ENCODE measurements at regions not wholly inside any gene's neighbourhood (a gene's known extent, or its start where the extent isn't known, plus 50 kb on each side); places are given as distances from the start of the nearest gene placed in this dataset.
"Not testable (repeated sequence)": the region's sequence is repeated elsewhere in the genome, so short reads cannot be mapped to it uniquely, and the experiment has no call there.

DNA sequence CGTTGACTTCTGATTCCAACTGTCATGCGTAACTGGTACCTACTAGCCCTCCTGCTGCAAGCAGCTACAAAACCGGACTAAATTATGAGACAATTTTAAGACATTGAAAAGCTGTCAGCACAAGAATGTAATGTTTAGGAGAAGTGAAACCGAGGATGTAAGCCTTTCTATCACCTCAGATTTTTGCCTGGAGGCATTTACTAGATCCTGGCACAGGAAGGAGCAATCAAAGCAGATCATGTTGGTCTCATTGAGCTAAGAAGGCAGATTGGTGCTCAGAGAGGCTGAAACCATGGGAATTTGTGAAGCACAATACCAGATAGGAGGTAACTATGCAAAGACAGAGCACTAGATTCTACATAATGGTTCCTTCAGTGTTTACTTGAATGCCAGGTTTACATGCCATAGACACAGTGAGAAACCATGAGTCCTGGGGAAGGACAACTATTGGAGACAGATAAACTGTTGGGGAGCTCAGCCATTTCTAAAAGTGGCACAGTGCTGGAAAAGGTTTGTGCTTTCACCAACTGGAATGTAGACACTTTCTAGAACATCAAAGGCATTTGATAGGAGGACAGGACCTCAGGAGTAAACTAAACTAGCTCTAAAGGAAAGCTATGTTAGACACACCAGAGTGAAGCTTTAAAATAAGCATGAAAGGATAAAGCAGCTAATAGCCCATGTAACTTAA is 179.4 kb downstream of the LYPLAL1 start:
- DNase-seq (ENCODE audit: low spot score) = no peak

DNA sequence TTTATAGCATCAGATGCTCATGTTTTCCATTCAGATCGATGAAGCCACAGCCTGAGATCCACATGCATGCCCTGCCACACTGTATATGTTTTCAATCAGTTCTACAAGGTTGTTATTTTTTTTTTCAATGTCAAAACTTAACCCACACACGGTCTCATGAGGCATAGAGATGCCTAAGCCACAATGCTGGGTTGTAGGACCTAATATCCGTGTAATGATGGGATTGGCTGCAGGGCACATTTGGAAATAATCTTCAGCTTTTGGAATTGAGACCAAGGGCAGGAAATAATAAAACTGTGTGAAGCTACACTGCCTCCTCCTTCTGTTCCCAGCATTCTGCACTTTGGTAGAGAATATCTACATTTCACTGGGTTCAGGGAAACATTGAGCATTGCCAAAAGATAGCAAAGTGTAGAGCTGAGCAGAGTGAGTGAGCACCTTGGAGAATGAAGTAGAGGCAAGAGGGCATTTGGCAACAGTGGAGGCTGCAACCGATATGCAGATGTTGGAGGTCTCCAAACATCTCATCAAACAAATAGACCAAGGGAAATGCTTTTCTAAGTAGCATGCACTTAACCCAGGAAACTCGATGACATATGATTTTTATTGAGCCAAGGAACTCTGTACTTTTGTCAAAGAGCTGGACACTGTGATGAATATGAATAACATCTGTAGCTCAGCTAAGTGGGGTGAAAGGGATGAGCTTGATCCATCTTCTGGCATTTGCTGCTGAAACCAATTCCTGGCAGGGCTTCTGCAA is 176.7 kb downstream of the LYPLAL1 start:
- no peak for DNase-seq (ENCODE audit: low spot score)

DNA sequence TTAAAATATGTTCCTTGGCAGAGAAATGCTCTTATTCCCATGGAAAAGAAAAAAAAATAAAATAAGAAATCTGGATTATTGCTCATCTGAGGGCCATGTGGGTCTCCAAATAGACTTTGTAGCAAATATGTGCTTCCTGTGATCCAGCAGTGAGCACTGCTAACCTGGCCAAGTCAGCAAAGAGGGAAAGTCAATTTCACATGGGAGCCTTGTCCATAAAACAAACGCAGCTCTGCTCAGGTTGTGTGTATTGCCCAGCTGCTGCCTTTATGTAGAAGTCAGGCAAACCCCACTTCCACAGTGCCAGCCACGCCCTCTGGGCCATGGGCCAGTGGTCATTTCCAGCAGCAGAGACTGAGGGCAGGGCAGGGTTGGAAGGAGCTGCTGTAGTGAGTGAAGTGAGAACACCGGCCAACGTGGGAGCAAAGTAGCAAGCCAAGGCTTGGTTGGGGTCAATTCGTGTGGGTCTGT is 174.3 kb downstream of the LYPLAL1 start:
- no peak for DNase-seq (ENCODE audit: low spot score)

- no peak for DNase-seq (ENCODE audit: low spot score)
Observed at GRCh38 chr1:219347376-219347775, 173.7 kb downstream of the LYPLAL1 start.

DNA sequence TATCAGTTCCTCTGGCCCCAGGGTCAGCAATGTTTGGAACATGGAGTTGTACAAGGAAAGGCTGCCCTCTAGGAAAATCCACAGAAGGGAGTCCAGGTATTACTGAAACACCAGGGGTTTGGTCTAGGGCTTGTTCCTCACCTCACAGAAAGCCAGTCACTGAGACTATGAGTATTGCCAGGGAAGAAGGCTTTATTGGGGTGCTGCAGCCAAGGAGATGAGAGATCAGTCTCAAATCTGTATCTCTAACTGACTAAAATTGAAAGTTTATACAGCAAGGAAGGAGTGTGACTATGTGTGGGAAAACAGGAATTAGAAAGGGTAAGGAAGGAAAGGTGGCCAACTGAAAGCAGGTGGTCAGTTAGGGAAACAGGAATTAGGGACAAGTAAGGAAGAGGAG is 172.3 kb downstream of the LYPLAL1 start:
- no peak for DNase-seq (ENCODE audit: low spot score)

GRCh38 chr1:219342836-219343235 is 169.2 kb downstream of the LYPLAL1 start:
- DNase-seq (ENCODE audit: low spot score) = no peak

- no peak for DNase-seq (ENCODE audit: low spot score)
Observed at GRCh38 chr1:219340796-219341195, 167.1 kb downstream of the LYPLAL1 start.

GRCh38 chr1:219339466-219339865 is 165.8 kb downstream of the LYPLAL1 start:
- no peak for DNase-seq (ENCODE audit: low spot score)

- no peak for DNase-seq (ENCODE audit: low spot score)
Observed at GRCh38 chr1:219337588-219337987, 163.9 kb downstream of the LYPLAL1 start.

- DNase-seq (ENCODE audit: low spot score) = no peak
Observed at GRCh38 chr1:219333626-219334025, 159.9 kb downstream of the LYPLAL1 start.

DNA sequence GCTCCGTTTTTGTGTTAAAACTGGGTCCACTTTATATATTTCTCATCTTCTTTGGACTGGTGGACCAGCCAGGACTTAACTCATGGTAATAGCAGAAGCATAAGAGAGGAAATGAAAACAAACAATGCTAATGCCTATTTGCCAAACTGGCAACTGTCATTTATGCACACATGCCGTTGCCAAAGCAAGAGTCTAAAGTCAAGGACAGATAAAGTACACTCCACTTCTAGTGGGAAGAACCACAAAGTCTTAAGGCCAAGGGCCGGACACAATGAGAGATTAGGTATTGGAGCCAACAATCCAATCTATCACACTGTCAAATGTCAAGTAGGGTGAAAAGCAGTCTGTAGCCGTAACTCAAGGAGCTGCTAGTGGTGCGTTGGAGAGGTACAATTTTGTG is 157.7 kb downstream of the LYPLAL1 start:
- no peak for DNase-seq (ENCODE audit: low spot score)

DNA sequence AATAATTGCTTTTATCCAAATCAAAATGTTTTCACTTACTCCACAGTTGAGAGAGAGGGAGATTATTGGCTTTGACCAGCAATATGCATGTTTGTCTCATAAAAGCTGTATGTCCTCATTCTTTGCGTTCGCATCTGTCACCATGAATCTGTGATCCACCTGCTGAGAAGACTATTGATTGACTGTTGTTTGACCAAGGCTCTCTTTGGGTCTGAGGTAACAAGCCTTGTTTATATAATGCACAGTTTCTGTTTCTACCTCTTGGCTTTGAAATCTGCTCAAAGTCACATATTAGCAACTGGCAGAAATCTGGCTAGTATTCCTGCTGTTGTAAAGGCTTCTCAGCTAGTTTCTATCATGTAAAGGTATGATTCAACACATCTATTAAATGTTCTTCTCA is 157.0 kb downstream of the LYPLAL1 start:
- DNase-seq (ENCODE audit: low spot score) = no peak

DNA sequence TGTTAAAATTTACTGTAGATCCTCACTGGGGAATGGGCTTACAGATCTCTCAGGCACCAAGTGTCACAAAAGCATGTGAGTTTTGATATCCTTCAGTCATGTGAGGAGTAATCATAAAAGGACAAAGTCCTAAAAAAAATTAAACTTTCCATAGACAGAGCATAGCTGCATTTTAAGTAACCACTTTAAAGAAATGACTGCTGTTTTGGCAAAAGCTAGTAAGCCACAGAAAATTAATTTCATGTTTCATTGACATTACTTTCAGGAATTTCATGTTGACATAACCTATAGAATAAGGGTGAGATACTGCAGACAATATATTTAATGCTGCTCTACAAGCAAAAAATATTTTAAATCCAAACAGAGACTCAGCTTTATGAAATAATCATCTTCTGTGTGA is 156.3 kb downstream of the LYPLAL1 start:
- DNase-seq (ENCODE audit: low spot score) = no peak

DNA sequence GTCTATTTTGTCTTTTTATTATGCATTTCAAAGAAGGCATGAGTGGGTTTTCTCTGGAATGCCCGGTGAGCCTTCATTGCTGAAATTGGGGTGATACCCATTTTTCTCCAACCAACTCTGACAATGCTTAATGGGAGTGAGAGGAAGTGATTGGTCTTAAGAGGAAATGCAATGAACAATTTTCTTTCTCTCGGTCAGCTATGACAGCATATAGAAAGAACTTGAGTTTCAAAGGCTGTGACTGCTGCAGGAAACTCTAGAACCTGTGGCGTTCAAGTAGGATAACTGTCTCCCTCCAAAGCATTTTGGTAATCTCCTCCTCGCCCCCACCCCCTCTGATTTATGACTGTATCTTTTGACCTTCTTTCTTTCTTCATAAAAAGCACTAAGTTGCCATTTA is 155.9 kb downstream of the LYPLAL1 start:
- no peak for DNase-seq (ENCODE audit: low spot score)

- no peak for DNase-seq (ENCODE audit: low spot score)
Observed at GRCh38 chr1:219326843-219327242, 153.2 kb downstream of the LYPLAL1 start.

- DNase-seq (ENCODE audit: low spot score) = no peak
Observed at GRCh38 chr1:219325368-219325742, 151.7 kb downstream of the LYPLAL1 start.

DNA sequence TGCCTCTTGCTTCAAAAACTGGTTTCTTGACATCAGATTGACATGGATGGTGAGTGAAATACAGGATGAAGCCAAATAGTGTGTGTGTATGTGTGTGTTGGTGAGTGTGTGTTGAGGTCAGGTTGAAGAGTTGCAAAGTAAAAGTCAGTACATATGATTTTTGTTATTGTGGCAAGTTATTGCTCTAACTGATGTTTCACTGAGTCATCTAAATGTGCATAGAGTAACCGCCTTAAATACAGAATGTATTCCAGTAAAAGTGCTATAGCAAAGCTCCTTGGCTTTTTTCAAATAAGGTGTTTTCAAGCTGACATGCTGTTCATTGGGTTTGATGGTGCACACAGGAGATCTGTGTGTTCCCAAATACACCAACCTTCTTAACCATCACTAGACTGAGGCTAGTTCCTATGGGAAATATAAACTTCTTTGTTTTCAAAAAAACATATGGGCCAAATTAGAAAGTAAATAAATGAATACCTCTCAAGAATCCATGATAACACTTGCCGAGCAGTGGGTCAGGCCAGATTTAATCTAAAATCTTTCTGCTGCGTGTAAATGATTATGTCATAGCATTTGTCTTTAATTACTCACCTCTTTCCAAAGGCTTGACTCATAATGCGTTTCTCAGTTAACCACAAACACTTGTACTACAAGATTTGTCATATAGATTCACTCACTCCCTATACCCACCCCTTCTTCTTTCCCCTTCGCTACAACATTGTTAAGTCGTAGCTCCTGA is 151.1 kb downstream of the LYPLAL1 start:
- DNase-seq (ENCODE audit: low spot score) = peak; percentile 22

DNA sequence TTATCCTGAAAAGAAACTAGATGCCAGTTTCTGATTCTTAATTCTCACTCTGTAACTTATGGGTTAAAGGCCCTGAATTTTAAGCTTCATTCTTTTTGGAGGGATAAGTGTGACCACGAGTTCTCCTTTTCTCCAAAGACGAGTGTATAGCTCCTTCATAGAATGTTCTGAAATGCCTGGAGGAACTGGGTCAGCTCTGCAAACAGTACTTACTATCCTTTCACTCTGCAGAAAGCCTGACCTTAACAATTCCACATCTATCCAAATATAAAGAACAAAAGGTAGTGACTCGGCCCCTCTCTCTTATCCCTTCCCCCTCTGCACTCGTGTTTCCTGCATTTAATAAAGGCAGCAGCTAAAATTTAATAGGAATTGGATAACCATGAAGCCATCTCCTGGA is 150.5 kb downstream of the LYPLAL1 start:
- DNase-seq (ENCODE audit: low spot score) = no peak

DNA sequence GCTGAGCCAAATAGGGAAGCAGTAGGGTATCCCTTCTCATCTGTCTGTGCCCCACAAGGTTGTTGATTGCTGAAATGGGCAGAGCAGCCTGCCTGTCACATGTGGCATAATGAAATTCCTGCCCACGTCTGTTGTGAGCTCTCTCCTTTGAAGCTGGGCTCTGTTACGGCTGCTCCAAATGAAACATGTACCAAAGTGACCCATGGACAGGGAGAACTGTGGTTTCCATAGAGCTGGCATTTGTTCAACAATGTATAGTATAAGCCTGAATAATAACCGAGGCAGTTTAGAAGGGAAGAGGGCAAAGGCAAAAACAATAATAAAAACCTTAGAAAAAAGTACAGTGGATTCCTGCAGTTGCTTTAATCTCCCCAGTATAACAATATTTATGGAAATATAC is 149.7 kb downstream of the LYPLAL1 start:
- DNase-seq (ENCODE audit: low spot score) = no peak

DNA sequence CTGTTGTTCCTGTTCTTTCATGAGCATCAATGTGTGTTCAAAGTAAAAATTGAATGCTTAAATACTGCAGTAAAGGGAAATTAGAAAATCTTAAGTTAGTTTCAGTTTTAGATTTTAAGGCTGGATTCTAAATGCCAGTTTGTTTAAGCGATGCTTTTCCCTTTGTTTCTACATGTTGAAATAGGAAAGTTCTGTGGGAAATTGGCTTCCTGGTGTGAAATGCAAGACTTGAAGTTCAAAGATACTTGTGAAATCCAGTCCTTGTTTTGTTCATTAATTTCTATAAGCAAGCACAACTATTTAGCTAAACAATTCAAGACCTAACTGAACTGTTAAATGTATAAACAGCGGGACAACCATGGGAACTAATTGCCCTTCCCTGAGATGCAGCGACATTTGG is 149.1 kb downstream of the LYPLAL1 start:
- DNase-seq (ENCODE audit: low spot score) = no peak

- not testable (repeated sequence) for DNase-seq (ENCODE audit: low spot score)
Observed at GRCh38 chr1:219320563-219320962, 146.9 kb downstream of the LYPLAL1 start.

- no peak for DNase-seq (ENCODE audit: low spot score)
Observed at GRCh38 chr1:219318826-219319225, 145.1 kb downstream of the LYPLAL1 start.

DNA sequence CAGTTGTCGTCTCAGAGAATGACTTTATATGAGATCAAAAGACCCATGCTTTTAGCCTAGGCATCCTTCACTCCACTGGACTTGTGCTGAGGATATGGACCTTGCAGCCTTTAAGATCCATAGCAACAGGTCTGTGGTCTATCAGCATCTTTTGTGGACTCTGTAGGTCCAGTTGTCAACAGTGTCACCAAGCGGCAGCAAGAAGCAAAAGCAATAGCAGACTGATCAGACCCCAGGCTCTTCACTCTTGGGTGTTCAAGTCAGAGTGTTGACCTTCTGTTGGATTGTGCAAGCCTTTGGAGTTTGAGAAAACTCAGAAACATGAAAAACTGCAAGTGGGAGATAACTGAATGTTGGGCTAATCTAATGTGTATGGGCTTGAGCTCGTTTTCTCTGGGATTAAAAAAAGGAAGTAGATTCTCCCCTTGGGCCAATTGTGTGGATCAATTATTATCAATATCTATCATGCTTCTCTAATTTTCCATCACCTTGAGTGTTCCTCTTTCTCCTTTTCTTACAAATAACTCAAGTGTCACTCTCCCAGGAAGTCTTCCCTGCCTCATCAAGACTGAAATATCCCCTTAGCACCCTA is 144.2 kb downstream of the LYPLAL1 start:
- DNase-seq (ENCODE audit: low spot score) = no peak

All from hepatic stellate cell (primary cell).